Left renal cortex interstitium (tissue), 4 donors: ENCODE measurements at regions not wholly inside any gene's neighbourhood (a gene's known extent, or its start where the extent isn't known, plus 50 kb on each side); places are given as distances from the start of the nearest gene placed in this dataset.
"Not testable (repeated sequence)": the region's sequence is repeated elsewhere in the genome, so short reads cannot be mapped to it uniquely, and the experiment has no call there.

Experiments
- DNase-seq, 4 donors: peaks; one replicate each; pipeline ENCODE4 v3.0.0-alpha.2; 2013; ENCODE audit warnings: low read depth in 4 of 4, low spot score in 2 of 4, missing footprints in 1 of 4

GRCh38 chr7:97373736-97374135, 256.2 kb downstream of the SDHAF3 start:
- no peak for DNase-seq

- no peak for DNase-seq
These were observed 260.2 kb downstream of the SDHAF3 start for GRCh38 chr7:97377713-97378112.

- no peak for DNase-seq
These were observed 264.5 kb downstream of the SDHAF3 start for GRCh38 chr7:97381815-97382554.

- DNase-seq = no peak
These were observed 272.6 kb downstream of the SDHAF3 start for GRCh38 chr7:97390052-97390451.

- no peak for DNase-seq
These were observed 273.6 kb downstream of the SDHAF3 start for GRCh38 chr7:97390915-97391593.

GRCh38 chr7:97401398-97401797, 283.9 kb downstream of the SDHAF3 start:
- no peak for DNase-seq

- no peak for DNase-seq
These were observed 288.3 kb downstream of the SDHAF3 start for GRCh38 chr7:97405835-97406234.

- DNase-seq = no peak
These were observed 289.6 kb downstream of the SDHAF3 start for GRCh38 chr7:97407106-97407505.

GRCh38 chr7:97409346-97409745, 291.8 kb downstream of the SDHAF3 start:
- no peak for DNase-seq

GRCh38 chr7:97418312-97418711, 300.8 kb downstream of the SDHAF3 start:
- no peak for DNase-seq

GRCh38 chr7:97419898-97420297, 302.4 kb downstream of the SDHAF3 start:
- DNase-seq = no peak

GRCh38 chr7:97421307-97421930, 303.9 kb downstream of the SDHAF3 start:
- DNase-seq = no peak

- DNase-seq = no peak
These were observed 304.5 kb downstream of the SDHAF3 start for GRCh38 chr7:97422046-97422445.

- no peak for DNase-seq
These were observed 301.9 kb upstream of the TAC1 start for GRCh38 chr7:97430006-97430405.

- DNase-seq = no peak
These were observed 292.2 kb upstream of the TAC1 start for GRCh38 chr7:97439637-97440214.

GRCh38 chr7:97446361-97446760, 285.5 kb upstream of the TAC1 start:
- no peak for DNase-seq

GRCh38 chr7:97449448-97449847, 282.4 kb upstream of the TAC1 start:
- not testable (repeated sequence) for DNase-seq

GRCh38 chr7:97450516-97450915, 281.4 kb upstream of the TAC1 start:
- no peak for DNase-seq

- no peak for DNase-seq
These were observed 277.2 kb upstream of the TAC1 start for GRCh38 chr7:97454636-97455035.

GRCh38 chr7:97457054-97457453, 274.8 kb upstream of the TAC1 start:
- peak in 1 of 4 donors; percentile 34 for DNase-seq

- no peak for DNase-seq
These were observed 271.5 kb upstream of the TAC1 start for GRCh38 chr7:97460433-97460832.
